ENCODE measurements at regions not wholly inside any gene's neighbourhood (a gene's known extent, or its start where the extent isn't known, plus 50 kb on each side); places are given as distances from the start of the nearest gene placed in this dataset.

DNA sequence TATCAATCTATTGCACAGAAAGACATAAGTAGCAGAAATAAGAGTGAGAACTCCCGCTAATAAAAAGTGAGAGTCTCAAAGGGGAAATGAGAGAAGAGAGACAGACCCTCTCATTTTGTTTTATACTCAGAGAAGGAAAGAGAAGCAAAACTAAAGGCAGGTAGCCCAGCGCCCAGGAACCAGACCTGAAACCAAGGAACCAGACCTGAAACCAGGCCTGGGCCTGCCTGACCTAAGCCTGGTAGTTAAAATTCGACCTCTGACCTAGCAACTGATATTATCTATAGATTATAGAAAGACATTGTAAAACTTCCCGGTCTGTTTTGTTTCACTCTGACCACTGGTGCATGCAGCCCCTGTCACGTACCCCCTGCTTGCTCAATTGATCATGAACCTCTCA is 134.5 kb upstream of the SEMA6A start (continued):
- no peak for TF ChIP-seq STAT3 (IDR thresholded peaks at IDR 0.05; ENCODE audit: low read depth, low read length)
- no peak for TF ChIP-seq SMC3 (IDR thresholded peaks at IDR 0.05; ENCODE audit: borderline replicate concordance, low read length)
- TF ChIP-seq ZZZ3 (IDR thresholded peaks at IDR 0.05; ENCODE audit: control insufficient read depth, insufficient read length, low read depth): no peak
- 0 out of 2 replicates have a peak, but pooled peaks have one; percentile 30 for TF ChIP-seq MTA2 (IDR thresholded peaks at IDR 0.05; ENCODE audit: low read depth)
- TF ChIP-seq, protein P1, sequence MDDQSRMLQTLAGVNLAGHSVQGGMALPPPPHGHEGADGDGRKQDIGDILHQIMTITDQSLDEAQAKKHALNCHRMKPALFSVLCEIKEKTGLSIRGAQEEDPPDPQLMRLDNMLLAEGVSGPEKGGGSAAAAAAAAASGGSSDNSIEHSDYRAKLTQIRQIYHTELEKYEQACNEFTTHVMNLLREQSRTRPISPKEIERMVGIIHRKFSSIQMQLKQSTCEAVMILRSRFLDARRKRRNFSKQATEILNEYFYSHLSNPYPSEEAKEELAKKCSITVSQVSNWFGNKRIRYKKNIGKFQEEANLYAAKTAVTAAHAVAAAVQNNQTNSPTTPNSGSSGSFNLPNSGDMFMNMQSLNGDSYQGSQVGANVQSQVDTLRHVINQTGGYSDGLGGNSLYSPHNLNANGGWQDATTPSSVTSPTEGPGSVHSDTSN (IDR thresholded peaks at IDR 0.05; ENCODE audit: insufficient replicate concordance, low read depth, low read length): no peak
- no peak for TF ChIP-seq SIX5 (IDR thresholded peaks at IDR 0.05; ENCODE audit: low read depth, low read length, severe bottlenecking)
- TF ChIP-seq, protein P2, sequence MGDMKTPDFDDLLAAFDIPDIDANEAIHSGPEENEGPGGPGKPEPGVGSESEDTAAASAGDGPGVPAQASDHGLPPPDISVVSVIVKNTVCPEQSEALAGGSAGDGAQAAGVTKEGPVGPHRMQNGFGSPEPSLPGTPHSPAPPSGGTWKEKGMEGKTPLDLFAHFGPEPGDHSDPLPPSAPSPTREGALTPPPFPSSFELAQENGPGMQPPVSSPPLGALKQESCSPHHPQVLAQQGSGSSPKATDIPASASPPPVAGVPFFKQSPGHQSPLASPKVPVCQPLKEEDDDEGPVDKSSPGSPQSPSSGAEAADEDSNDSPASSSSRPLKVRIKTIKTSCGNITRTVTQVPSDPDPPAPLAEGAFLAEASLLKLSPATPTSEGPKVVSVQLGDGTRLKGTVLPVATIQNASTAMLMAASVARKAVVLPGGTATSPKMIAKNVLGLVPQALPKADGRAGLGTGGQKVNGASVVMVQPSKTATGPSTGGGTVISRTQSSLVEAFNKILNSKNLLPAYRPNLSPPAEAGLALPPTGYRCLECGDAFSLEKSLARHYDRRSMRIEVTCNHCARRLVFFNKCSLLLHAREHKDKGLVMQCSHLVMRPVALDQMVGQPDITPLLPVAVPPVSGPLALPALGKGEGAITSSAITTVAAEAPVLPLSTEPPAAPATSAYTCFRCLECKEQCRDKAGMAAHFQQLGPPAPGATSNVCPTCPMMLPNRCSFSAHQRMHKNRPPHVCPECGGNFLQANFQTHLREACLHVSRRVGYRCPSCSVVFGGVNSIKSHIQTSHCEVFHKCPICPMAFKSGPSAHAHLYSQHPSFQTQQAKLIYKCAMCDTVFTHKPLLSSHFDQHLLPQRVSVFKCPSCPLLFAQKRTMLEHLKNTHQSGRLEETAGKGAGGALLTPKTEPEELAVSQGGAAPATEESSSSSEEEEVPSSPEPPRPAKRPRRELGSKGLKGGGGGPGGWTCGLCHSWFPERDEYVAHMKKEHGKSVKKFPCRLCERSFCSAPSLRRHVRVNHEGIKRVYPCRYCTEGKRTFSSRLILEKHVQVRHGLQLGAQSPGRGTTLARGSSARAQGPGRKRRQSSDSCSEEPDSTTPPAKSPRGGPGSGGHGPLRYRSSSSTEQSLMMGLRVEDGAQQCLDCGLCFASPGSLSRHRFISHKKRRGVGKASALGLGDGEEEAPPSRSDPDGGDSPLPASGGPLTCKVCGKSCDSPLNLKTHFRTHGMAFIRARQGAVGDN (IDR thresholded peaks at IDR 0.05): peak; percentile 53; the same call in 1 of the 2 replicates
- peak; percentile 68 for TF ChIP-seq EED (IDR thresholded peaks at IDR 0.05; ENCODE audit: low read depth)
- no peak for TF ChIP-seq DPF2 (IDR thresholded peaks at IDR 0.05)
- TF ChIP-seq GABPA (IDR thresholded peaks at IDR 0.05; ENCODE audit: low read depth): no peak
- TF ChIP-seq HSF1 (IDR thresholded peaks at IDR 0.05; ENCODE audit: low read depth, low read length): no peak
- no peak for TF ChIP-seq SMARCA5 (IDR thresholded peaks at IDR 0.05)
- no peak for TF ChIP-seq KDM1A (IDR thresholded peaks at IDR 0.05; ENCODE audit: borderline replicate concordance)
- TF ChIP-seq RBBP5 (conservative IDR thresholded peaks at IDR 0.05): no peak
- TF ChIP-seq, protein P3, sequence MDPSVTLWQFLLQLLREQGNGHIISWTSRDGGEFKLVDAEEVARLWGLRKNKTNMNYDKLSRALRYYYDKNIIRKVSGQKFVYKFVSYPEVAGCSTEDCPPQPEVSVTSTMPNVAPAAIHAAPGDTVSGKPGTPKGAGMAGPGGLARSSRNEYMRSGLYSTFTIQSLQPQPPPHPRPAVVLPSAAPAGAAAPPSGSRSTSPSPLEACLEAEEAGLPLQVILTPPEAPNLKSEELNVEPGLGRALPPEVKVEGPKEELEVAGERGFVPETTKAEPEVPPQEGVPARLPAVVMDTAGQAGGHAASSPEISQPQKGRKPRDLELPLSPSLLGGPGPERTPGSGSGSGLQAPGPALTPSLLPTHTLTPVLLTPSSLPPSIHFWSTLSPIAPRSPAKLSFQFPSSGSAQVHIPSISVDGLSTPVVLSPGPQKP (IDR thresholded peaks at IDR 0.05; ENCODE audit: low read depth, low read length): no peak
- TF ChIP-seq IKZF2 (IDR thresholded peaks at IDR 0.05): peak; percentile 25 to 50; a peak in 1 of 4 replicates
- TF ChIP-seq, protein P4, sequence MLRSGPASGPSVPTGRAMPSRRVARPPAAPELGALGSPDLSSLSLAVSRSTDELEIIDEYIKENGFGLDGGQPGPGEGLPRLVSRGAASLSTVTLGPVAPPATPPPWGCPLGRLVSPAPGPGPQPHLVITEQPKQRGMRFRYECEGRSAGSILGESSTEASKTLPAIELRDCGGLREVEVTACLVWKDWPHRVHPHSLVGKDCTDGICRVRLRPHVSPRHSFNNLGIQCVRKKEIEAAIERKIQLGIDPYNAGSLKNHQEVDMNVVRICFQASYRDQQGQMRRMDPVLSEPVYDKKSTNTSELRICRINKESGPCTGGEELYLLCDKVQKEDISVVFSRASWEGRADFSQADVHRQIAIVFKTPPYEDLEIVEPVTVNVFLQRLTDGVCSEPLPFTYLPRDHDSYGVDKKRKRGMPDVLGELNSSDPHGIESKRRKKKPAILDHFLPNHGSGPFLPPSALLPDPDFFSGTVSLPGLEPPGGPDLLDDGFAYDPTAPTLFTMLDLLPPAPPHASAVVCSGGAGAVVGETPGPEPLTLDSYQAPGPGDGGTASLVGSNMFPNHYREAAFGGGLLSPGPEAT (IDR thresholded peaks at IDR 0.05; ENCODE audit: low read depth): 0 out of 2 replicates have a peak, but pooled peaks have one; percentile 23
- no peak for TF ChIP-seq HDAC2 (IDR thresholded peaks at IDR 0.05)
- TF ChIP-seq ZBED1 (IDR thresholded peaks at IDR 0.05; ENCODE audit: borderline replicate concordance): no peak
- TF ChIP-seq SMAD5 (IDR thresholded peaks at IDR 0.05; ENCODE audit: low read depth): no peak
- no peak for TF ChIP-seq LARP7 (IDR thresholded peaks at IDR 0.05)
- TF ChIP-seq CHD4 (IDR thresholded peaks at IDR 0.05): no peak

Data from GM12878 (cell line).